HepG2 (cell line): ENCODE measurements at regions not wholly inside any gene's neighbourhood (a gene's known extent, or its start where the extent isn't known, plus 50 kb on each side); places are given as distances from the start of the nearest gene placed in this dataset.

Source experiments
- ATAC-seq: fragments of 200-7000 bp; cut with Tn5 transposase; 3 replicates; pipeline ENCODE4 v1.9.1; 2020; ENCODE audit warnings: mild to moderate bottlenecking, moderate library complexity
- BruUV-seq: library from RNA; stranded (reverse); fragments of 400-500 nt; replicated peaks from 2 replicates; lab custom pipeline; 2021; lab: Mats Ljungman, UMichigan
- CTCF ChIA-PET: fragments of 300-600 bp; formaldehyde crosslinking; extraction: SDS; loops from one replicate; lab custom pipeline; 2021; ENCODE audit warnings: low total read pairs, inconsistent platforms, low intra/inter-chr PET ratio; lab: Yijun Ruan, JAX
- POLR2A ChIA-PET: fragments of 350-600 bp; sonication (Branson Sonifier 250); formaldehyde crosslinking; loops from one replicate; lab custom pipeline; 2020; ENCODE audit warnings: antibody characterized with exemption, inconsistent platforms; lab: Yijun Ruan, JAX
- DNase-seq: peaks from one replicate; pipeline ENCODE4 v3.0.0-alpha.2; 2015; ENCODE audit warnings: low spot score
- FAIRE-seq: peaks from 3 replicates; lab custom pipeline; 2011; peaks lifted over from hg19 to GRCh38; lab: Jason Lieb, UNC
- H2AFZ ChIP-seq: one replicate; pipeline ENCODE4 v1.6.1; 2011; ENCODE audit warnings: low read length, inconsistent platforms
- H3K27ac ChIP-seq: fragments of 300-600 bp; 3 replicates; pipeline ENCODE4 v1.8.0; 2011; ENCODE audit warnings: mixed run types, mild to moderate bottlenecking, mixed read lengths, low read length, inconsistent platforms; ENCODE audit not compliant: insufficient read depth; ENCODE audit errors: extremely low read length
- H3K27me3 ChIP-seq, 2 experiments: fragments of 200-600 bp in 1 of 2; 2 replicates in 1 of 2; 3 replicates in 1 of 2; pipeline versions ENCODE4 v1.6.0 to v1.8.0; 2011; ENCODE audit warnings: low read length in 2 of 2, mild to moderate bottlenecking in 2 of 2, moderate library complexity in 2 of 2, inconsistent platforms in 1 of 2; ENCODE audit not compliant: insufficient read depth in 2 of 2, control insufficient read depth in 1 of 2
- H3K36me3 ChIP-seq, 2 experiments: fragments of 200-600 bp in 1 of 2; replicated peaks in 1 of 2; 2 replicates in 1 of 2; 3 replicates in 1 of 2; pipeline versions ENCODE4 v1.5.1 to v1.8.0; 2011; ENCODE audit warnings: low read length in 2 of 2, inconsistent platforms in 1 of 2; ENCODE audit not compliant: insufficient read depth in 2 of 2, control insufficient read depth in 1 of 2
- H3K4me1 ChIP-seq: 2 replicates; pipeline ENCODE4 v1.5.1; 2012; ENCODE audit warnings: low read length, inconsistent platforms; ENCODE audit not compliant: insufficient read depth
- H3K4me2 ChIP-seq: 2 replicates; pipeline ENCODE4 v1.6.0; 2011; ENCODE audit warnings: low read depth, low read length, inconsistent platforms
- H3K4me3 ChIP-seq, 3 experiments: fragments of 200-600 bp in 1 of 3; sonication (generic), shearing (Covaris generic) in 1 of 3; replicated peaks in 1 of 3; 2 replicates each; pipeline ENCODE4 v1.5.1; 2011 to 2016; ENCODE audit warnings: low read length in 3 of 3, inconsistent platforms in 2 of 3, low read depth in 2 of 3, mild to moderate bottlenecking in 2 of 3, control low read depth in 1 of 3, mixed read lengths in 1 of 3; ENCODE audit not compliant: insufficient read depth in 1 of 3
- H3K79me2 ChIP-seq: one replicate; pipeline ENCODE4 v1.6.1; 2011; ENCODE audit warnings: low read length, inconsistent platforms; ENCODE audit not compliant: insufficient read depth
- H3K9ac ChIP-seq: 2 replicates; pipeline ENCODE4 v1.6.0; 2011; ENCODE audit warnings: mild to moderate bottlenecking, low read depth, low read length, inconsistent platforms; ENCODE audit not compliant: insufficient read depth
- H3K9me3 ChIP-seq: 2 replicates; pipeline ENCODE4 v1.5.1; 2012; ENCODE audit warnings: mild to moderate bottlenecking, low read length
- H4K20me1 ChIP-seq: 2 replicates; pipeline ENCODE4 v1.6.0; 2011; ENCODE audit warnings: inconsistent platforms, mild to moderate bottlenecking, low read length, moderate library complexity; ENCODE audit not compliant: insufficient read depth
- BCL6 ChIP-seq: IDR thresholded peaks from 2 replicates; pipeline ENCODE4 v1.6.1; 2016; ENCODE audit warnings: missing genetic modification reagents, missing compliant biosample characterization
- CHD4 ChIP-seq: fragments of 200-600 bp; sonication (generic); IDR thresholded peaks from 2 replicates; pipeline ENCODE4 v1.7.0; 2017; ENCODE audit warnings: mild to moderate bottlenecking, low read length, borderline replicate concordance
- FOSL1 ChIP-seq: sonication (generic); formaldehyde crosslinking; IDR thresholded peaks from 2 replicates; pipeline ENCODE4 v1.9.0; 2021; ENCODE audit warnings: missing genetic modification reagents, borderline replicate concordance
- FOXA1 ChIP-seq, 2 experiments: fragments of 450-650 bp in 1 of 2; sonication (generic) in 1 of 2; formaldehyde crosslinking in 1 of 2; IDR thresholded peaks; 2 replicates each; pipeline versions ENCODE4 v1.4.0 to v1.6.1; 2016 to 2020; ENCODE audit warnings: missing genetic modification reagents in 1 of 2
- FOXP1 ChIP-seq, 2 experiments: fragments of 450-650 bp in 1 of 2; IDR thresholded peaks; 2 replicates each; pipeline ENCODE4 v1.6.1; 2017 to 2018; ENCODE audit warnings: antibody characterized with exemption in 1 of 2
- ISL2 ChIP-seq: sonication (generic); formaldehyde crosslinking; IDR thresholded peaks from 2 replicates; pipeline ENCODE4 v1.5.0; 2020; ENCODE audit warnings: missing genetic modification reagents
- KLF12 ChIP-seq: sonication (generic); formaldehyde crosslinking; IDR thresholded peaks from 2 replicates; pipeline ENCODE4 v1.4.0; 2020; ENCODE audit warnings: missing genetic modification reagents, borderline replicate concordance
- KMT2A ChIP-seq: sonication (generic); formaldehyde crosslinking; IDR thresholded peaks from 2 replicates; pipeline ENCODE4 v1.4.0; 2020; ENCODE audit warnings: missing genetic modification reagents
- PATZ1 ChIP-seq: sonication (generic); formaldehyde crosslinking; IDR thresholded peaks from 2 replicates; pipeline ENCODE4 v1.4.0; 2020; ENCODE audit warnings: missing genetic modification reagents
- PCBP1 ChIP-seq: fragments of 200-400 bp; formaldehyde crosslinking; IDR thresholded peaks from 2 replicates; pipeline ENCODE4 v1.6.1; 2017; ENCODE audit warnings: mild to moderate bottlenecking, low read depth, low read length, borderline replicate concordance
- TFAP4 ChIP-seq: sonication (generic); IDR thresholded peaks from 2 replicates; pipeline ENCODE4 v1.6.1; 2016; ENCODE audit warnings: low read depth, borderline replicate concordance
- XRCC5 ChIP-seq: fragments of 200-400 bp; formaldehyde crosslinking; optimal IDR thresholded peaks from 2 replicates; pipeline ENCODE3; 2017; ENCODE audit warnings: mild to moderate bottlenecking, low read length
- ZBTB10 ChIP-seq: sonication (generic); formaldehyde crosslinking; IDR thresholded peaks from 2 replicates; pipeline ENCODE4 v1.4.0; 2020; ENCODE audit warnings: missing genetic modification reagents, borderline replicate concordance
- ZNF331 ChIP-seq: sonication (generic); formaldehyde crosslinking; IDR thresholded peaks from 2 replicates; pipeline ENCODE4 v1.4.0; 2020; ENCODE audit warnings: missing genetic modification reagents
- ZNF703 ChIP-seq: sonication (generic); formaldehyde crosslinking; IDR thresholded peaks from 2 replicates; pipeline ENCODE4 v1.5.1; 2020; ENCODE audit warnings: missing genetic modification reagents, mild to moderate bottlenecking, moderate library complexity, borderline replicate concordance
- ZNF709 ChIP-seq: sonication (generic); formaldehyde crosslinking; IDR thresholded peaks from 2 replicates; pipeline ENCODE4 v1.5.0; 2020; ENCODE audit warnings: mild to moderate bottlenecking, missing genetic modification reagents
- whole genome bisulfite sequencing: methylation state at CpG from one replicate; pipeline ENCODE4 v1.1.6; 2017; ENCODE audit warnings: low lambda C conversion rate; 5-methylcytosine and 5-hydroxymethylcytosine counted together
- in situ Hi-C: cut with HindIII; loops from 2 replicates; pipeline ENCODE4 v1.10.0; 2017; ENCODE audit warnings: low pct_unique_long_range_greater_than_20kb; ENCODE audit not compliant: extremely low pct_ligation_motif_present
- intact Hi-C: fragments of 100-400 bp; cut with micrococcal nuclease; formaldehyde crosslinking; loops from one replicate; pipeline ENCODE4 v1.10.0; 2022; ENCODE audit not compliant: unreplicated experiment

- DNase-seq: peak; percentile 78
- Histone ChIP-seq H3K27ac (no peak overlapping the region), H3K4me3 (no peak overlapping the region), H3K9me3 (no peaks in the 10 kb centered on the region), H4K20me1 (no peaks in the 10 kb centered on the region), H2AFZ (no peak overlapping the region), H3K79me2 (no peaks in the 10 kb centered on the region), H3K36me3 (no peaks in the 10 kb centered on the region), H3K9ac (no peak overlapping the region), H3K4me1 (peaks cover 19% of the 10 kb centered on the region), H3K4me2 (peak overlapping the region; percentile 30), H3K27me3 (no peaks in the 10 kb centered on the region)
- intact Hi-C loops (no loop called here), in situ Hi-C loops (no loop called here)
- peak; percentile 100 for ATAC-seq
- ChIA-PET CTCF (no interaction called here), POLR2A (no interaction called here)
- no TSS peak for BruUV-seq
- 12% methylated on average over 7 of the region's 7 CpGs for WGBS
- peak; percentile 56 for FAIRE-seq
- TF ChIP-seq ZNF331 (CRISPR knock-in tag): 0 out of 2 replicates have a peak, but pooled peaks have one; percentile 59
- TF ChIP-seq KLF12: no peak
- no peak for TF ChIP-seq FOXA1 (IDR thresholded peaks at IDR 0.05)
- peak; percentile 38; the same call in 1 of the 2 replicates for TF ChIP-seq FOXA1 (CRISPR knock-in tag; IDR thresholded peaks at IDR 0.05)
- TF ChIP-seq XRCC5: peak; percentile 50
- TF ChIP-seq CHD4: no peak
- no peak for TF ChIP-seq ZNF709
- 0 out of 2 replicates have a peak, but pooled peaks have one; percentile 26 for TF ChIP-seq ISL2 (CRISPR knock-in tag)
- no peak for TF ChIP-seq PCBP1
- TF ChIP-seq ZBTB10: 0 out of 2 replicates have a peak, but pooled peaks have one; percentile 26
- TF ChIP-seq ZNF703 (CRISPR knock-in tag): no peak
- peak; percentile 100 for TF ChIP-seq TFAP4
- no peak for TF ChIP-seq KMT2A (CRISPR knock-in tag)
- TF ChIP-seq BCL6: 0 out of 2 replicates have a peak, but pooled peaks have one; percentile 16
- TF ChIP-seq FOXP1 (IDR thresholded peaks at IDR 0.05): no peak
- TF ChIP-seq FOXP1 (CRISPR knock-in tag; IDR thresholded peaks at IDR 0.05): peak; percentile 50; the same call in 1 of the 2 replicates
- peak; percentile 39; the same call in 1 of the 2 replicates for TF ChIP-seq PATZ1
- 0 out of 2 replicates have a peak, but pooled peaks have one; percentile 19 for TF ChIP-seq FOSL1 (CRISPR knock-in tag)
Measured at GRCh38 chr6:22147921-22148776, 148.7 kb downstream of the PRL start.
